Spleen (tissue), 7 donors: ENCODE measurements at regions not wholly inside any gene's neighbourhood (a gene's known extent, or its start where the extent isn't known, plus 50 kb on each side); places are given as distances from the start of the nearest gene placed in this dataset.

Experiments used
- POLR2A ChIP-seq, 3 donors: fragments of 450-650 bp; IDR thresholded peaks; one replicate each; pipeline ENCODE4 v1.5.1; 2017; ENCODE audit warnings: antibody characterized with exemption in 3 of 3, mild to moderate bottlenecking in 1 of 3
- TF ChIP-seq, protein P1 (sequence below), 11 experiments: fragments of 200-600 bp in 7 of 11; fragments of 450-650 bp in 4 of 11; sonication (generic) in 4 of 11; IDR thresholded peaks in 8 of 11; conservative IDR thresholded peaks in 3 of 11; 1 replicate in 7 of 11; 2 replicates in 4 of 11; pipeline versions ENCODE4 v1.4.0 to v1.8.0; 2016 to 2021; ENCODE audit warnings: antibody characterized with exemption in 11 of 11, inconsistent platforms in 4 of 11, mild to moderate bottlenecking in 1 of 11
- donor health status: DM: no; HTN: no; CAD: no; lungs with moderate emphysema.
- donor health status: DM: no; HTN: no; CAD: no.
- donor health status: DM: no; HTN: no; CAD: no.

DNA sequence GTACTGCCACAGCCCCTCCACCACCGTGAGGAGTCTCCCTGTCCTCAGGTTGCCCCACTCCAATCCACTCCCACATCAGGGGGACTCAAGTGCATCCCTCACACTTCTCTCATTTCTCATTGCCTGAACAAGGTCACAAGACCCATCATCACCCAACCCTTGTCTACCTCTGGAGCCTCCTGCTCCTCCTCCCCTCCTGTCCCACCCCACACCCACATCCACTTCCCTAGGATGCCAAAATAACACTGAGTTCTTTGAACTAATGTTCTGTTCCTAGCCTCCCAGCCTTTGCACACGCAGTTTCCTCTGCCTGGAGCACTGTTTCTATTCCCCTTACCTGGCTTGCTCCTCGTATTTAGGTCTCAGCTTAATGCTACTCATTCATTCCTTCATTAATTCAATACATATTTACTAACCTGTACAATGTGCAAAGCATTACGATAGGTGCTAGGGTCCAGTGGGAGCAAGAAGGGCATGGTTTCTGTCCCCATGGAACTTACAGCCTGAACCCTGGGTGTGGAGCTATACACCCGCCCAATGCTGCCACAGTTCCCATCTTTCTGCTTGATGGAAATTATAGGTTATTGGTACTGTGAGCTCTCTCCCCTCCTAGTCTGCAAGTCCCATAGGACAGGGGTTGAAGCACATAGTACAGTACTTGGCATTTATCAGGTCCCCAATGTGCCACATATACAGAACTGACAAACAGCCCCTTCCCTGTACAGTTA, 96.1 kb upstream of the GRIK3 start:
- no peak for TF ChIP-seq POLR2A (IDR thresholded peaks at IDR 0.05)
- TF ChIP-seq, protein P1, sequence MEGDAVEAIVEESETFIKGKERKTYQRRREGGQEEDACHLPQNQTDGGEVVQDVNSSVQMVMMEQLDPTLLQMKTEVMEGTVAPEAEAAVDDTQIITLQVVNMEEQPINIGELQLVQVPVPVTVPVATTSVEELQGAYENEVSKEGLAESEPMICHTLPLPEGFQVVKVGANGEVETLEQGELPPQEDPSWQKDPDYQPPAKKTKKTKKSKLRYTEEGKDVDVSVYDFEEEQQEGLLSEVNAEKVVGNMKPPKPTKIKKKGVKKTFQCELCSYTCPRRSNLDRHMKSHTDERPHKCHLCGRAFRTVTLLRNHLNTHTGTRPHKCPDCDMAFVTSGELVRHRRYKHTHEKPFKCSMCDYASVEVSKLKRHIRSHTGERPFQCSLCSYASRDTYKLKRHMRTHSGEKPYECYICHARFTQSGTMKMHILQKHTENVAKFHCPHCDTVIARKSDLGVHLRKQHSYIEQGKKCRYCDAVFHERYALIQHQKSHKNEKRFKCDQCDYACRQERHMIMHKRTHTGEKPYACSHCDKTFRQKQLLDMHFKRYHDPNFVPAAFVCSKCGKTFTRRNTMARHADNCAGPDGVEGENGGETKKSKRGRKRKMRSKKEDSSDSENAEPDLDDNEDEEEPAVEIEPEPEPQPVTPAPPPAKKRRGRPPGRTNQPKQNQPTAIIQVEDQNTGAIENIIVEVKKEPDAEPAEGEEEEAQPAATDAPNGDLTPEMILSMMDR (IDR thresholded peaks at IDR 0.05 in 8 of 11, conservative IDR thresholded peaks at IDR 0.05 in 3 of 11) = no peak
